ENCODE measurements at regions not wholly inside any gene's neighbourhood (a gene's known extent, or its start where the extent isn't known, plus 50 kb on each side); places are given as distances from the start of the nearest gene placed in this dataset.

GRCh38 chr1:65092691-65093090 is 55.3 kb upstream of the AK4 start:
- Histone ChIP-seq H3K4me1 (ENCODE audit: control insufficient read depth, low read length) (no peaks in the 10 kb centered on the region), H3F3A (ENCODE audit: control insufficient read depth, insufficient read depth) (no peaks in the 10 kb centered on the region), H3K4me2 (ENCODE audit: low read length) (no peak overlapping the region), H3K9me2 (replicated peaks; ENCODE audit: control insufficient read depth, low read length) (no peaks in the 10 kb centered on the region), H3K4me3 (ENCODE audit: low read length) (no peak overlapping the region), H3K9me3 (ENCODE audit: control insufficient read depth, insufficient read depth, low read length) (no peaks in the 10 kb centered on the region), H3K27me3 (ENCODE audit: control insufficient read depth, low read length) (no peaks in the 10 kb centered on the region; the same call in 1 of the 2 replicates), H3K36me3 (ENCODE audit: control insufficient read depth, low read length) (no peaks in the 10 kb centered on the region), H3K79me2 (ENCODE audit: control insufficient read depth, low read length) (no peaks in the 10 kb centered on the region), H4K20me1 (ENCODE audit: control insufficient read depth, insufficient read depth, low read depth, low read length) (no peaks in the 10 kb centered on the region), H3K27ac (ENCODE audit: low read depth, low read length) (no peak overlapping the region)
- TF ChIP-seq EZH2phosphoT487 (IDR thresholded peaks at IDR 0.05; ENCODE audit: borderline replicate concordance, low read length), result no peak
- TF ChIP-seq, protein P1, sequence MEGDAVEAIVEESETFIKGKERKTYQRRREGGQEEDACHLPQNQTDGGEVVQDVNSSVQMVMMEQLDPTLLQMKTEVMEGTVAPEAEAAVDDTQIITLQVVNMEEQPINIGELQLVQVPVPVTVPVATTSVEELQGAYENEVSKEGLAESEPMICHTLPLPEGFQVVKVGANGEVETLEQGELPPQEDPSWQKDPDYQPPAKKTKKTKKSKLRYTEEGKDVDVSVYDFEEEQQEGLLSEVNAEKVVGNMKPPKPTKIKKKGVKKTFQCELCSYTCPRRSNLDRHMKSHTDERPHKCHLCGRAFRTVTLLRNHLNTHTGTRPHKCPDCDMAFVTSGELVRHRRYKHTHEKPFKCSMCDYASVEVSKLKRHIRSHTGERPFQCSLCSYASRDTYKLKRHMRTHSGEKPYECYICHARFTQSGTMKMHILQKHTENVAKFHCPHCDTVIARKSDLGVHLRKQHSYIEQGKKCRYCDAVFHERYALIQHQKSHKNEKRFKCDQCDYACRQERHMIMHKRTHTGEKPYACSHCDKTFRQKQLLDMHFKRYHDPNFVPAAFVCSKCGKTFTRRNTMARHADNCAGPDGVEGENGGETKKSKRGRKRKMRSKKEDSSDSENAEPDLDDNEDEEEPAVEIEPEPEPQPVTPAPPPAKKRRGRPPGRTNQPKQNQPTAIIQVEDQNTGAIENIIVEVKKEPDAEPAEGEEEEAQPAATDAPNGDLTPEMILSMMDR (IDR thresholded peaks at IDR 0.05; ENCODE audit: low read depth, low read length, poor library complexity, severe bottlenecking), result no peak

GRCh38 chr1:65097076-65097475 is 50.9 kb upstream of the AK4 start:
- TF ChIP-seq, protein P1 (IDR thresholded peaks at IDR 0.05; ENCODE audit: low read depth, low read length, poor library complexity, severe bottlenecking), result no peak
- no peak for TF ChIP-seq EZH2phosphoT487 (IDR thresholded peaks at IDR 0.05; ENCODE audit: borderline replicate concordance, low read length)
- H3K27ac ChIP-seq (ENCODE audit: low read depth, low read length), result no peak overlapping the region

More at GRCh38 chr1:65097076-65097475, 50.9 kb upstream of the AK4 start:
- H3K79me2 ChIP-seq (ENCODE audit: control insufficient read depth, low read length), result no peaks in the 10 kb centered on the region
- no peaks in the 10 kb centered on the region for H3K9me3 ChIP-seq (ENCODE audit: control insufficient read depth, insufficient read depth, low read length)
- no peaks in the 10 kb centered on the region; the same call in 1 of the 2 replicates for H3K27me3 ChIP-seq (ENCODE audit: control insufficient read depth, low read length)
- H3K9me2 ChIP-seq (replicated peaks; ENCODE audit: control insufficient read depth, low read length), result no peaks in the 10 kb centered on the region
- no peaks in the 10 kb centered on the region for H3K36me3 ChIP-seq (ENCODE audit: control insufficient read depth, low read length)
- no peak overlapping the region for H3K4me2 ChIP-seq (ENCODE audit: low read length)
- H3F3A ChIP-seq (ENCODE audit: control insufficient read depth, insufficient read depth), result no peaks in the 10 kb centered on the region
- no peaks in the 10 kb centered on the region for H3K4me1 ChIP-seq (ENCODE audit: control insufficient read depth, low read length)
- no peak overlapping the region for H3K4me3 ChIP-seq (ENCODE audit: low read length)
- H4K20me1 ChIP-seq (ENCODE audit: control insufficient read depth, insufficient read depth, low read depth, low read length), result no peaks in the 10 kb centered on the region

Data from DOHH2 (cell line).